NCI-H345 (cell line): ENCODE measurements at regions not wholly inside any gene's neighbourhood (a gene's known extent, or its start where the extent isn't known, plus 50 kb on each side); places are given as distances from the start of the nearest gene placed in this dataset.

ENCODE experiments used
- DNase-seq: peaks from one replicate; lab custom pipeline; 2025; lab: John Stamatoyannopoulos, UW

DNA sequence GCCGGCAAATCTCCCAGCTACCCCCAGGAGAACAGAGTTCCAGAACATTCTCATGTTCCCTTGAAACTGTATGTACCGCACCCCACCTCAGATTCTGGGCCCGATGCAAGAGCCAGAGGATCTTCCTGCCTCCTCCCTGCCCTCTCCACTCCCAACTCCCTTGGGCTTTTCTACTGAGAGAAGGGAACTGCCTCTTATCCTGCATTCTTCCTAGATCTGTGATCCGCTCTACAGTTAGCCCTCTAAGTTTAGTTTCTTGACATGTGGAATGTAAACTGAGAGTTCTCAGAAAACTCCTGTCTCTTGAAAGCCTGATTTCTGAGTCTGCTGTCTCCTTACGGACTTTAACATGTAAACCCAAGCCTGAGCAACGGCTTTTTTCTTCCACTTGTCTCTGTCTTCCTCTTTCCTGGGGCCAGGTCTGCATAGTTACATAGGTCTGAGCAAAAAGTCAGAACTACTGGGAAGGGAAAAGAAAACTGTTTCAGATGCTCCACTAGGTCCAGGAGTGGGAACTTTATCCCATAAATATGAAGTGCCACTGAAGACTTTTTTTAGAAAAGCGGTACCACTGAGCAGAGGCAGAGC lies 86.5 kb upstream of the TNFAIP3 start:
- DNase-seq = no peak

GRCh38 chr6:137781639-137782038 lies 85.4 kb upstream of the TNFAIP3 start:
- no peak for DNase-seq

- no peak for DNase-seq
Measured at GRCh38 chr6:137782166-137783039, 84.7 kb upstream of the TNFAIP3 start.

DNA sequence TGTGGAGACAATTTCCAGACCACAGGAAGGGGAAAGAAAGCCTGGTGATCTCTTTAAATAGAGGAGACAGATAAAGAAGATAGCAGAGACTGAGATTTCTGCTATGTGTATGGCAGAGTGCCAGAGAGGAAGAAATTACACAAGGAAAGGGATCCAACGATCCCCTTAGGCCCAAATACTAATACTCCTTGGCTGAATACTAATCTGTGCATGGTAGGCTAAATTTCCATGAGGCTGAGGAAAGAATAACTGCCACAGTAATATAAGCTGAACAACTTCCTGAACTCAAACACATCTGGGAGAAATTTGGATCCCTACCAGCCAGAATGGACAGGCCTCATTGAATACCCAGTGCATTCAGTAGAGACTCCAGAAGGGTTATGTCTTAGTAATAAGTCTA lies 83.3 kb upstream of the TNFAIP3 start:
- DNase-seq = no peak

- DNase-seq = no peak
Measured at GRCh38 chr6:137784583-137784982, 82.5 kb upstream of the TNFAIP3 start.

- DNase-seq = no peak
Measured at GRCh38 chr6:137787016-137787415, 80.0 kb upstream of the TNFAIP3 start.

- no peak for DNase-seq
Measured at GRCh38 chr6:137788248-137788647, 78.8 kb upstream of the TNFAIP3 start.

DNA sequence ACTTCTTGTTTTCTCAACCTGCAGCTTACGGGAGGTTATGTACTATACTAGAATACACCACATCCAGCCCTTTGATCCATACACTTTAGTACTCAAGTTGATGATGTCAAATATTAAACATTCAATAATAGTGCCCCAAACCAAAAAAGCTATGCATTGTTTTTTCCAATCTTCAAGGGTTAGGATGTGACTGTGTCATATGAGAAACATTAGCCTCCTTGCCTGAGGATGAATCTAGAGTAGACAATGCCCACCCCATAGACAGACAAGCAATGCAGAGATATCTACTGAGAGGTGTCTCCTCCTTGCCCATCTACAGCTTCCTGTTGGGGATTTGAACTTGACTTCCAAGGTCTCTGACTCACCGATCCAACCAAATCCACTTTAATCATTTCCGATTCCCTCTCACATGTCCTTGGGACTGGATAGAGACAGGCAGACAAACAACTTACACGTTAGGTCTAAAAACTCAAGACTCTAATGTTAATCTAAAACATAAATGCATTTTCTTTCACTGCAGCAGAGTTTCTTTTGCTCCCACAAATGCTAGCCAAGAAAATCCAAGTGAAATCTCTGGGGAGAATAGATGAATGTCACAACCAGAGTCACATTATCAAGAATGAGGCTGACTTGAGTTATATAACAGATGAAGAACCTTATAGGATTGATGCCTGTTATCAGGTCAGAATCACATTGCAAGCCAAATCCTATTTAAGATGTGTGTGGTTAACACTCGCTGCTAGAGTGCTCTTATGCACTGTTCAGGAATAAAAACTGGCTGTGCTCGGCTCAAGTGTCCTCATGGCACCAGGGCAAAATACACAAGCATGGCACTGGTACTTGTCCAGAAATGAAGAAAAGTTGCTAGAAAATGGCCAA lies 75.5 kb upstream of the TNFAIP3 start:
- no peak for DNase-seq

GRCh38 chr6:137792160-137793033 lies 74.7 kb upstream of the TNFAIP3 start:
- no peak for DNase-seq

DNA sequence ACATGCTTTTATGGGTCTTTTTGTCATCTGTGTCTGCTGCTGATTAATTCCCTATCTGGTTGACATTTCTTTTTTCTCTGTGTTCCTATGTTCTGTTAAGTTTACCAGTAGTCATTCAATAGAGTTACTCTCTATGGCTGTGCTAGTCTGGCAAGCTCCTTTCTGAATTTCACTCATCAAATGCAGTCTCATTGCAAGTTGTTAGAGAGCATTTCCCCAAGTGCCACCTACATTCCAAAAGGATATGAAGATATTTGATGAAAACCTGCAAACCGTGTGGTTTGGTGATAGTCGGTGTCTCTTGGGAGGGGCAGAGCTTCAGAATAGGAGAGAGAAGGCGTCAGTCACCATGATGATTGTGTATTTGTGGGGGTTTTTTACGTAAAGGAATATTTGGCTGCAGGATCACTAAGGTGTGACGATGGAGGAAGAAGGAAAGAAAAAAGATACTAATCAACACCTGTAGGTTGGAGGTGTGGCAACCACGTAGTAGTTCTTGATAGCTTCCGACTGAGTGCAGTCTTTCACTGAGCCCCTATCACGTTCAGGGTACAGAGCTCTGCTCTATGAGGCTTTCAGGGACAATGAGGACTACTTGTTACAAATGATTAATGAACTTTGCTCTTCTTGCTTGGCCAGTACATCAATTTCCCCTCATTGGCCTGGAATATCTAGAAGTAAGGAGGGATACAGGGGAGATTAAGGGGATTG lies 73.1 kb upstream of the TNFAIP3 start:
- no peak for DNase-seq

GRCh38 chr6:137794516-137795201 lies 72.4 kb upstream of the TNFAIP3 start:
- no peak for DNase-seq

- DNase-seq = no peak
Measured at GRCh38 chr6:137795501-137795900, 71.6 kb upstream of the TNFAIP3 start.

- no peak for DNase-seq
Measured at GRCh38 chr6:137798261-137798660, 68.8 kb upstream of the TNFAIP3 start.

DNA sequence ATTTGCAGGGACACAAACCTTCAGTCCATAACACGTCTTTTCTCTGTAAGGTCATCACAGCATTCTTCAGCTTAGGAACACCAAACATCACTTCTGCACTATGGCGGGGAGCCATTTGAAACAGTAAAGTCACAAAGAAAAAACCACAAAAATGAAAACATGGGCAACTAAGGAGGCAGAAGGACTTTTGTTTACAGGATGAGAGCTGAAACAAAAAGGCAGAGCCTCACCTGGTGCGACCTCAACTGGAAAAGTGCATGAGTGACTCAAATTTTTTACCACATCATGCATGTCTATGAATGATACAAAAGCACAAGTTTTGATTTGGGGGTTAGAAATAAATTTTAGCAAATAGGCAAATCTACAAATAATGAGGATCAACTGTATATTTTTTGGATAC lies 68.2 kb upstream of the TNFAIP3 start:
- DNase-seq = no peak

DNA sequence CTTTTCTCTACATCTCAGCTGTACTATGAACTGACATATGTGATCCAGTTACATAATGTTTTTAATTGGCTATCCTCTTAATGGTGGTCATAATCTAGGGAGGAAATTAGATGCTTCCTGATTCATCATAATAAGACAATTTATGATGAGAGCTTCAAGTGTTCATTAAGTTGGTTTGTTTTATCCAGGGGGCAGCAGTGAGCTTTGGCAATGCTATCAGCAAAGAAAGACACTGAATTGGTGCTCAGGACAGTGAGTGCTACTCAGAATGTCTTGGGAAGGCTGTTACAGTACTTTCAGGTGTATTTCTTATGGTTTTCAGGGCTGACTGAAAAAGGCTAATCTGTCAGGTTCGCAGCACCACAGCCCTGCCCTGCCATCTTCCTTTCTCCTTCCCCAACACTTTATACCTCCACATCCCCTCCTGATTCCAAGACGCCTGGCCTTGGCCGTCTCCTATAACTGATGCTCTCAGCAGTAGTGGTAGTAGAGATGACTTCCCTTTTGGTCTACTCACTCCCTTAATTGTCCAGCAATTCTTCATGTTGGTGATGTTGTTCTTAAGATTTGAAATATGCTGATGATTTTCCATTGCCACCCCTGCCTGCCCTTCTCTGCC lies 67.0 kb upstream of the TNFAIP3 start:
- DNase-seq = peak; percentile 23

DNA sequence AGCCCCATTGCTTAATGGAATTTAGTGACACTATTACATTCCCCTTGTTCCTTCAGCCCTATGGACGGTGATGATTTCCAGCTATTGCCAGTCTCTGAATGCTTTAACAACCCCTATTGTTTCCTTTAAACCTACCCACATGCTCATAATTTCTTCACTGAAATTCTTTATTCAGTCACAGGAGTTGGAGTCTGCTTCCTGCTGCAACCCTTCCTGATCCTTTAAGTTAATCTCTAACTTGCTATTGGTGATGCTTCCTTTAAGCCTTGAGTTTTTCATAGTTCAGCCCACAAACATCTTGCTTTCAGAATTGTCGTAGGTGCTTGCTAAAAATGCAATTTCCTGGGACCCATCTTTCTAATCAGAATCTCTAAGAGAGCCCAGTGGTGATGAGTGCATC lies 66.3 kb upstream of the TNFAIP3 start:
- no peak for DNase-seq

DNA sequence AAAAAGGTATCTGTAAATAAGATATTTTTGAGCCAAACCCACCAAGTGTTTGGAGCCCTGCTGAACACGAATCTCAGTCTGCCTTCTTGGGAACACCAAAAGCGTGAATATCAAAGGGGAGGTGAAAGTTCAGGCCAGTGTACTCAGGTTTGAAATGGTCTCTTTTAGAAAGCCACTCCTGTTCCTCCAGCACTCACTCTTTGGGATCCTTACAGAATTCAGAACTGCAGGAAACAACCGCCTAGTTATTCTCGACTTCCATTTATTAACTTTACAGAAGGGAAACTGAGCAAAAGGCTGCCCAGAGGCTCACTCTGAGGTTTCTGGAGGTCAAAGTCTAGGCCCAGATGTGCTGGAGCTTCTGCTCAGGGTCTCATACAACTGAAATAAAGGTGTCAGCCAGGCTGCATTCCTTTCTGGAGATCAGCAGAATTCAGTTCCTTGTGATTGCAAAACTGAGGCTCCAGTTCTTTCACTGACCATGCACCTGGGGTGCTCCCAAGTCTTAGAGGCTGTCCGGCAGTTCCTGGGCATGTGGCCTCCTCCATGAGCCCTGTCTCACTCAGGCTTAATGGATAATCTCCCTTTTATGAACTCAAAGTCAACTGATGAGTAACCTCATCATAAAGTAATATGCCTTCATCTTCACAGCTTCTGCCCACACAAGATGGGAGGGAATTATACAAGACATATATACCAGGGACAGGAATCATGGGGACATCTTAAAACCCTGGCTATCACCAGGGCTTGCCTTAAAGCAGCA lies 65.5 kb upstream of the TNFAIP3 start:
- no peak for DNase-seq

- no peak for DNase-seq
Measured at GRCh38 chr6:137802408-137803182, 64.5 kb upstream of the TNFAIP3 start.
